ENCODE measurements at regions not wholly inside any gene's neighbourhood (a gene's known extent, or its start where the extent isn't known, plus 50 kb on each side); places are given as distances from the start of the nearest gene placed in this dataset.
"Not testable (repeated sequence)": the region's sequence is repeated elsewhere in the genome, so short reads cannot be mapped to it uniquely, and the experiment has no call there.

- no peak for DNase-seq
These were observed 167.4 kb upstream of the HMGA2 start for GRCh38 chr12:65656891-65657351.

DNA sequence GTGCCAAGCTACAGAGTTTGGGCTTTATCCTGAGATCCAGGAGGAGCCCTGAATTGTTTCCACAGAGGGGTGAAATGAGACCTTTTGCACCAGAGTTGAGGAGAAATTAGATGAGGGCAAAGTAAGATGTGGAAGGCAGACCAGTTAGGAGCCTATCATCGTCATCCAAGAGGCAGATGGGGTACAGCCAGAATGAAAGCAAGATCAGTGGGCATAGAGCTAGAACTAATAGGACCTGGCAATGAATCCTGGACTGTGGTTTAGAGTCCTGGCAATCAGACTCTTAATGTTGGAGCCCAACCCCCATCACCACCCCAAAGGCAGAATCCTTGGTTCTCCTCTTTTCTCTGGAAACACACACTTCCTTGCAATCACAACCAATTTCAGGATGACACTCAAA is 166.6 kb upstream of the HMGA2 start:
- DNase-seq = no peak

- DNase-seq = no peak
These were observed 165.9 kb upstream of the HMGA2 start for GRCh38 chr12:65658360-65658759.

DNA sequence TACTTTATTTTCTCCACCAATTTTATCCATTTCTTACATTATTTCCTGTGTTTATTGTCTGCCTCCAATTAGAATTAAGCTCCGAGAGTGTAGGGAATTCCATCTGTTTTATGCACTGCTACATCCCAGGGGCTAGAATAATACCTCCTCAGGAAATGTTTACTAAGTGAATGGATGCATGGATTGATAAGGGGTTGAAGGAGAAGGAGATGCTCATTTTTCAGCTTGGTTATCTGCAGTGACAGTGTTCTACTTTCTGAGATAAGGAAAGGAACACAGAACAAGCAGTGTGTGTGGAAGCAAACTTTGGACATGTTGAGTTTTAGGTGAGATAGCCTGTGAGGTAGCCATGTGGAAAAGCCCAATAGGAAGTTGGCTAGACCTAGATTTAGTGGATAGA is 164.6 kb upstream of the HMGA2 start:
- no peak for DNase-seq

DNA sequence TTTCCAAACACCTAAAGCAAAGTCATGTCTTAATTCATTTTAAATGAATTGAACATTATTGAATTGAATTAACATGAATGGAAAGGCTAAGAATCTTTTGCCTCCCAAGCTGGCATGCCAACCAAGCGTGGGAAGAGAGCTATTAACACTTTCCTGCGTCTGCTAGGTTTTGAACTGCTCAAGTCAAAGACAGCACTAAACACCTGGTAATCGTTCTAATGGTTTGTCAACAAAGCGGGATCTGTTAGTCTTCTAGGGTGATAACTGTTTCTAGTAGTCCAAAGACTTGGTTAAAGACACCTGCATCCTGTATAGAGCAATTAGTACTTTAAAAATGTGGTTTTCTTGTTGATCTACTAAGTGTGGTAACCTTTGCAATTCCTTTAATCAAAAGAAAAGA is 164.2 kb upstream of the HMGA2 start:
- DNase-seq = no peak

- no peak for DNase-seq
These were observed 163.4 kb upstream of the HMGA2 start for GRCh38 chr12:65660836-65661235.

GRCh38 chr12:65662590-65662989 is 161.7 kb upstream of the HMGA2 start:
- no peak for DNase-seq

GRCh38 chr12:65663097-65663496 is 161.2 kb upstream of the HMGA2 start:
- no peak for DNase-seq

GRCh38 chr12:65663648-65664047 is 160.6 kb upstream of the HMGA2 start:
- no peak for DNase-seq

DNA sequence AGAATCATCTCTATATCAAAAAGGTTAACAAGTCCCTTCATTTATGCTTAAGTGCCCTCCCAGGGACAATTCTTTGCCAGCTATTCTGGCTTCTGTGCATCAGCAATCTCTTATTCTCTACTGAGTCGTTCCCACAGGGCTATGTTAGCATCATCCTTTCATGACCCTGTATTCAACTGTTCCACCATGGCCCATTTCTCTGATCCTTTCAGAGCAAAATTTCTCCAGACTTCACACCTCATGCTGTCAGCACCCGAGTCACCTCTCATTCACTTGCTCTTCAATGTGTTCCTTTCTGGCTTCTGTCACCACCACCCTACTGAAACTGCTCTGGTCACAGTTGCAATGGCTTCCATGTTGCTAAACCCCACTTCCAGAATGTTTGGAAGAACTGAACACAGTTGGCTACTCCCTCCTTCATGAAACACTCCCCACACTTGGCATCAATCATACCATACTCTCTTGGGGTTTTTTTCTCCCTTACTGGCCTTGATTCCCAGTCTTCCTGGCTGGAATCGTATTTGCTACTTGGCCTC is 159.5 kb upstream of the HMGA2 start:
- DNase-seq = no peak

DNA sequence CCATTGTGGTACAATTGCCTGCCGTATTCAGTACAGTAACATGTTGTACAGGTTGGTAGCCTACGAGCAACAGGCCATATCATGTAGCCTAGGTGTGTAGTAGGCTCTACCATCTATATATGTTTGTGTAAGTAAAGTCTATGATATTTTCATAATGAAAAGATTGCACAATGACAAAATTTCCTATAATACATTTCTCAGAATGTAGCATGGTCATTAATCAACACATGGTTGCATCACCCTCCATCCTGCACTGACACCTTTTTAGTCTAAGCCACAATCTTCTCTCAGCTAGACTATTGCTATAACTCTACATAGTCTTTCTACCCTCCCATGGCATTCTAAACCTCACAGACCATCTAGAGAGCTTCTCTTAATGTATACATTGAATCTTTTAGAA is 158.5 kb upstream of the HMGA2 start:
- no peak for DNase-seq

DNA sequence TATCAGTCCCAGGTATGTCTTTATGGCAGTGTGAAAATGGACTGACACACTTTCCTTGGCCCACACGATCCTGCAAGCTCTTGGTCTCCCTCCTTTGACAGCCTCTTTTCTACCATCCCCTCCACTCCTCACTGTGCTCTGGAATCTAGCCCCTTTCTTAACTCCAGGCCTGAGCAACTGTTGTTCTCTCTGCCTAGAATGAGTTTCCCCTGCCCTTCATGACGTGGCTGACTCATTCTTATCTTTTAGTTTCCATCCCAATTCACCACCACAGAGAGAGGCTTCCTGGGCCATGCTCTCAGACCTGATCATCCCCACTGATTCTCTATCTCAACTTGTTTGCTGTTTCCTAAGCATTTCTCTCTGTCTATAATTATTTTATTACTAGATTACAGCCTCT is 157.4 kb upstream of the HMGA2 start:
- no peak for DNase-seq

GRCh38 chr12:65667932-65668331 is 156.4 kb upstream of the HMGA2 start:
- no peak for DNase-seq

- no peak for DNase-seq
These were observed 155.1 kb upstream of the HMGA2 start for GRCh38 chr12:65668981-65669695.

GRCh38 chr12:65670775-65671174 is 153.5 kb upstream of the HMGA2 start:
- DNase-seq = no peak

DNA sequence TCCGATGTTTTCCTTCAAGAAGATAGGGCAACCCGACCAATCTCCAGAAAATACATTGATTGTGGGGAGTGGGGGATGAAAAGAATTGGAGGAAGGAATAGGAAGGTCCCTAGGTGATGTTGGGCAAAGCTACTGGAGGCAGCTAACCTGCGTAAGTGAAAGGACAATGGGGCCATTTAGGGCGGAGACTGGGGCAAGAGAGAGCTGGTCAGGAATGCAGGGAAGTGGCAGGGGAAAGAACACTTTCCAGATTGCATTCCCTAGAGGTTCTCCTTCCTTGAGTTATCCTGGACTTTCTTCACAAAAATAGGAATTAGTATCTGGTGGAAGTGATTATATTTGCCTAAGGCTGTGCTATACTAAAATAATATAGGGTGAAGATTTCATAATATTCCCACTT is 151.8 kb upstream of the HMGA2 start:
- DNase-seq = no peak

- DNase-seq = no peak
These were observed 151.1 kb upstream of the HMGA2 start for GRCh38 chr12:65673156-65673690.

DNA sequence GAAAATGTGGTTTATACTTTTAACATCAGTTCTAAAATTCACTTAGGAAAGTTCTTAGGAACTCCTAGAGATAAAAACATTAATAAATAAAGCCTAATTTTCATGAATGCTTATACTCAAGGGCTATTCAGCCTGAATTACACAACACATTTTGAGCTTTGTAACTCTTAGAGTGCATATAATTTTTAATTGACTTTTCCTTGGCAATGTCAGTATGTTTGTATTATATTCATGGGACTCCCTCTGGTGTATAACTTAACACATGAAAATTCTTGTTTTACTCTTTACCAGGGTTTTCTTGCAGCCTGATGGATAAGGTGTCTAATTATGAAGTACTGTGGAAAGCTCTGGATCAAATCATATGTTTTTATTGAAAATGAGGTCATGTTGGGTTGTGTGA is 150.6 kb upstream of the HMGA2 start:
- no peak for DNase-seq

DNA sequence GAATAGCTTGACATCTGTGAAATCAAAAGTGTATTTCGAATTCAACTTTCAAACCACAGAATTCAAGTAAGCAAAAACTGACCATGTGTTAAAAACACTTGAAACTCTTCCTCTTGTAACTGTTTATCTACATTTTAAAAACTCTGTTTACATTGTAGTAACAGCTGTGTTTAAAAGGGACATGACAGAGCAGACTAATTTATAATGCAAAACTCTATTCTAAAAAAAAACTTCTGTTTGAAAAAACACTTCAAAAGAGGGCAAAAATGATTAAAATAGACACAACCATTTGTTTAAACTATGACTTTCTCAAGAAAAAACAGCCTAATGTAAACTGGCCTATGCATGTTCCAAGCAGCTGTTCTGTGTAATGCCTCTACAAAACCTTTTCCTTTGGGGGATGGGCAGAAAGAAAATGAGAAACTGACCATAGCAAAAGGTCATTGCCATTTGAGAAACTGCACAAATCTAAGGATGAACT is 149.1 kb upstream of the HMGA2 start:
- DNase-seq = no peak

DNA sequence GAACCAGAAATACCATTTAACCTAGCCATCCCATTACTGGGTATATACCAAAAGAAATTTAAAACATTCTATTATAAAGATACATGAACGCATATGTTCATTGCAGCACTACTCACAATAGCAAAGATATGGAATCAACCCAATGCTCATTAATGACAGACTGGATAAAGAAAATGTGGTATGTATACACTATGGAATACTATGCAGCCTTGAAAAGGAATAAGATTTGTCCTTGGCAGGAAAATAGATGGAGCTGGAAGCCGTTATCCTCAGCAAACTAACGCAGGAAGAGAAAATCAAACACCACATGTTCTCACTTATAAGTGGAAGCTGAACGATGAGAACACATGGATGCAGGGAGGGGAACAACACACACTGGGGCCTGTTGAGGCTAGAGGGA is 146.1 kb upstream of the HMGA2 start:
- DNase-seq = not testable (repeated sequence)

- no peak for DNase-seq
These were observed 143.1 kb upstream of the HMGA2 start for GRCh38 chr12:65681226-65681625.

DNA sequence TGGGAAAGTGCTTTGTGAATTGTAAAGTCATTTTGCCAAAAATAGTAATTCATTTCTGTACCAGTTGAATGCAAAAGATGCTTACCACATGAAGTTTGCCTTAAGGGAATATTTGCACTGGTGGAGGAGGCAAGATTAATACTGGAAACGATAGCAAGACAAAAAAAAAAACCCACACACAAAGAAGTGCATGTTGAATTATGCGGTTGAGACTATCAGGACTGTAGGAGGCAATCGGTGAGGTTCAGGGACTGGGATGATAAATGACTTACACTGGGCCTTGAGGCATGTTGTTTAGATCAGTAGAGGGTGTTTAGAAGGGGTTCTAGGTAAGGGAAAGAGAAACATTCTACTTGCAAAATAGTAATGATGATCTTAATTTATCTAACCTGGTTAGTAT is 142.2 kb upstream of the HMGA2 start:
- no peak for DNase-seq

- no peak for DNase-seq
These were observed 139.4 kb upstream of the HMGA2 start for GRCh38 chr12:65684906-65685305.

- no peak for DNase-seq
These were observed 138.8 kb upstream of the HMGA2 start for GRCh38 chr12:65685514-65685913.

DNA sequence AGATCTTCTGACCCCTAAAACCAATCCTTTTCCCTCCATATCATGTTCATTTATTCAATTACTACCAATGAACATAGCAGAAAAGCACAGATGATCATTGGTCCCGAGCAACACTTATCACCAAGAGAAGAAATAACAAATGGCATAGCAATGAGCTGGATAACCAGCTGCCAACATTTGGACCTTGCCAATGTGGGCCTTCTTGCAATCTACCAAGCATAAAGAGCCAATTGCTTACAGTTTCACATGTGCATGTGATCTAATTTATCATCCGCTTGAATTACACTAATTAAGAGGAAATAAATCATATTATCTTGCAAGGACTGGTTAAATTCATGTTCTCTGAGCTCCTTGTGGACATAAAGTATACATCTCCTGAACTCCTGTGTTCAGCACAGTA is 134.8 kb upstream of the HMGA2 start:
- no peak for DNase-seq

Data from NCI-H2081 (cell line).